ENCODE measurements at regions not wholly inside any gene's neighbourhood (a gene's known extent, or its start where the extent isn't known, plus 50 kb on each side); places are given as distances from the start of the nearest gene placed in this dataset.

DNA sequence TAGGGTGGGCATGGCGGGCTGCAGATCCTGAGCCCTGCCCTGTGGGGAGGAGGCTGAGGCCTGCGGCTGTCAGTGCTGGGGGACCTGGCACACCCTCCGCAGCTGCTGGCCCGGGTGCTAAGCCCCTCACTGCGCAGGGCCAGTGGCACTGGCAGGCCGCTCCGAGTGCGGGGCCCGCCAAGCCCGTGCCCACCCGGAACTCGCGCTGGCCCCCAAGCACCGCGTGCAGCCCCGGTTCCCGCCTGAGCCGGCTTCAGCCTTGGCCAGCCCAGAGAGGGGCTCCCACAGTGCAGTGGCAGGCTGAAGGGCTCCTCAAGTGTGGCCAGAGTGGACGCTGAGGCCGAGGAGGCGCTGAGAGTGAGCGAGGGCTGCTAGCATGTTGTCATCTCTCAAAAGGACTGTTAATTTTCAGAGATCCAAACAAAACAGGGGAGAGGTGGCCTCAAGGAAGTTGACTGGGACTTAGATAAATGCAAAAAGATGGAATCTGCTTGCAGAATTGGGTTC, 74.5 kb upstream of the RBM24 start:
- TF ChIP-seq CTCF (CRISPR knock-in tag; IDR thresholded peaks at IDR 0.05) (no peak), NFIC (IDR thresholded peaks at IDR 0.05; ENCODE audit: low read length) (no peak), ZNF598 (CRISPR knock-in tag; IDR thresholded peaks at IDR 0.05; ENCODE audit: borderline replicate concordance) (no peak), ATF3 (CRISPR knock-in tag; IDR thresholded peaks at IDR 0.05) (no peak), BCL3 (CRISPR knock-in tag; IDR thresholded peaks at IDR 0.05) (no peak), ZNF335 (CRISPR knock-in tag; IDR thresholded peaks at IDR 0.05) (no peak), ZHX2 (IDR thresholded peaks at IDR 0.05; ENCODE audit: low read depth) (no peak), ZHX2 (CRISPR knock-in tag; IDR thresholded peaks at IDR 0.05; ENCODE audit: borderline replicate concordance) (no peak), ZSCAN20 (CRISPR knock-in tag; IDR thresholded peaks at IDR 0.05; ENCODE audit: borderline replicate concordance) (no peak), MAFF (IDR thresholded peaks at IDR 0.05; ENCODE audit: low read depth, low read length) (no peak), MXI1 (IDR thresholded peaks at IDR 0.05; ENCODE audit: borderline replicate concordance, low read depth, low read length) (no peak), NFYC (CRISPR knock-in tag; IDR thresholded peaks at IDR 0.05) (no peak), KMT2A (CRISPR knock-in tag; IDR thresholded peaks at IDR 0.05) (no peak)
- TF ChIP-seq, protein P1, sequence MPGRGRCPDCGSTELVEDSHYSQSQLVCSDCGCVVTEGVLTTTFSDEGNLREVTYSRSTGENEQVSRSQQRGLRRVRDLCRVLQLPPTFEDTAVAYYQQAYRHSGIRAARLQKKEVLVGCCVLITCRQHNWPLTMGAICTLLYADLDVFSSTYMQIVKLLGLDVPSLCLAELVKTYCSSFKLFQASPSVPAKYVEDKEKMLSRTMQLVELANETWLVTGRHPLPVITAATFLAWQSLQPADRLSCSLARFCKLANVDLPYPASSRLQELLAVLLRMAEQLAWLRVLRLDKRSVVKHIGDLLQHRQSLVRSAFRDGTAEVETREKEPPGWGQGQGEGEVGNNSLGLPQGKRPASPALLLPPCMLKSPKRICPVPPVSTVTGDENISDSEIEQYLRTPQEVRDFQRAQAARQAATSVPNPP (CRISPR knock-in tag; IDR thresholded peaks at IDR 0.05): no peak
- TF ChIP-seq, protein P2, sequence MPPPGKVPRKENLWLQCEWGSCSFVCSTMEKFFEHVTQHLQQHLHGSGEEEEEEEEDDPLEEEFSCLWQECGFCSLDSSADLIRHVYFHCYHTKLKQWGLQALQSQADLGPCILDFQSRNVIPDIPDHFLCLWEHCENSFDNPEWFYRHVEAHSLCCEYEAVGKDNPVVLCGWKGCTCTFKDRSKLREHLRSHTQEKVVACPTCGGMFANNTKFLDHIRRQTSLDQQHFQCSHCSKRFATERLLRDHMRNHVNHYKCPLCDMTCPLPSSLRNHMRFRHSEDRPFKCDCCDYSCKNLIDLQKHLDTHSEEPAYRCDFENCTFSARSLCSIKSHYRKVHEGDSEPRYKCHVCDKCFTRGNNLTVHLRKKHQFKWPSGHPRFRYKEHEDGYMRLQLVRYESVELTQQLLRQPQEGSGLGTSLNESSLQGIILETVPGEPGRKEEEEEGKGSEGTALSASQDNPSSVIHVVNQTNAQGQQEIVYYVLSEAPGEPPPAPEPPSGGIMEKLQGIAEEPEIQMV (CRISPR knock-in tag; IDR thresholded peaks at IDR 0.05; ENCODE audit: low read depth): no peak

All from HepG2 (cell line).